K562 (cell line): ENCODE measurements at regions not wholly inside any gene's neighbourhood (a gene's known extent, or its start where the extent isn't known, plus 50 kb on each side); places are given as distances from the start of the nearest gene placed in this dataset.

Experiments used
- ATAC-seq: fragments of 200-7000 bp; cut with Tn5 transposase; 3 replicates; pipeline ENCODE4 v1.9.1; 2020; ENCODE audit warnings: moderate library complexity
- BruUV-seq: library from RNA; stranded (reverse); fragments of 400-500 nt; replicated peaks from 2 replicates; lab custom pipeline; 2021; lab: Mats Ljungman, UMichigan
- CTCF ChIA-PET: fragments of 300-600 bp; formaldehyde crosslinking; extraction: SDS; loops from one replicate; lab custom pipeline; 2021; ENCODE audit warnings: low intra/inter-chr PET ratio; lab: Yijun Ruan, JAX
- POLR2A ChIA-PET: fragments of 300-600, 350-650 bp; sonication (Branson Sonifier 250); formaldehyde crosslinking; extraction: SDS; loops from one replicate; lab custom pipeline; 2021; ENCODE audit warnings: antibody characterized with exemption, inconsistent platforms; lab: Yijun Ruan, JAX
- DNase-seq, 4 experiments: peaks; one replicate each; pipeline versions ENCODE4 v3.0.0 to v3.0.0-alpha.2; 2011 to 2018; ENCODE audit warnings: low spot score in 3 of 4, mixed read lengths in 3 of 4; ENCODE audit errors: extremely low read depth in 1 of 4
- FAIRE-seq: peaks from 2 replicates; lab custom pipeline; 2011; peaks lifted over from hg19 to GRCh38; lab: Jason Lieb, UNC
- H2AFZ ChIP-seq: 2 replicates; pipeline ENCODE4 v1.6.0; 2011; ENCODE audit warnings: low read depth, low read length, control low read depth, inconsistent platforms
- H3K27ac ChIP-seq: fragments of 200-600 bp; 3 replicates; pipeline ENCODE4 v1.8.0; 2011; ENCODE audit warnings: low read depth, mild to moderate bottlenecking, control low read depth, inconsistent platforms, low read length, moderate library complexity, mixed read lengths; ENCODE audit errors: extremely low read depth
- H3K27me3 ChIP-seq, 2 experiments: fragments of 300-600 bp in 1 of 2; 2 replicates in 1 of 2; 3 replicates in 1 of 2; pipeline versions ENCODE4 v1.6.0 to v1.8.0; 2011; ENCODE audit warnings: inconsistent platforms in 2 of 2, low read length in 2 of 2, mild to moderate bottlenecking in 1 of 2, mixed read lengths in 1 of 2, moderate library complexity in 1 of 2; ENCODE audit not compliant: control insufficient read depth in 2 of 2, insufficient read depth in 2 of 2
- H3K36me3 ChIP-seq: fragments of 300-600 bp; 3 replicates; pipeline ENCODE4 v1.8.0; 2011; ENCODE audit warnings: mild to moderate bottlenecking, low read length, inconsistent platforms; ENCODE audit not compliant: control insufficient read depth, insufficient read depth
- H3K4me1 ChIP-seq, 2 experiments: fragments of 200-600 bp in 1 of 2; replicated peaks in 1 of 2; 2 replicates in 1 of 2; 3 replicates in 1 of 2; pipeline versions ENCODE4 v1.5.1 to v1.8.0; 2011; ENCODE audit warnings: inconsistent platforms in 2 of 2, low read length in 2 of 2, mild to moderate bottlenecking in 1 of 2, mixed read lengths in 1 of 2, moderate library complexity in 1 of 2; ENCODE audit not compliant: control insufficient read depth in 2 of 2, insufficient read depth in 2 of 2
- H3K4me2 ChIP-seq: 2 replicates; pipeline ENCODE4 v1.6.1; 2011; ENCODE audit warnings: low read length, control low read depth, inconsistent platforms, mixed read lengths; ENCODE audit not compliant: insufficient read depth
- H3K4me3 ChIP-seq: fragments of 200-600 bp; sonication (generic), shearing (Covaris generic); 2 replicates; pipeline ENCODE4 v1.5.1; 2016; ENCODE audit warnings: control low read depth, inconsistent platforms
- H3K79me2 ChIP-seq: fragments of 200-600 bp; 3 replicates; pipeline ENCODE4 v1.8.0; 2011; ENCODE audit warnings: low read length, inconsistent platforms; ENCODE audit not compliant: control insufficient read depth, insufficient read depth
- H3K9ac ChIP-seq, 2 experiments: 2 replicates each; pipeline versions ENCODE4 v1.6.0 to v1.6.1; 2011; ENCODE audit warnings: low read depth in 2 of 2, low read length in 2 of 2, control low read depth in 1 of 2, inconsistent platforms in 1 of 2, mild to moderate bottlenecking in 1 of 2, mixed read lengths in 1 of 2; ENCODE audit not compliant: insufficient read depth in 1 of 2
- H3K9me1 ChIP-seq: one replicate; pipeline ENCODE4 v1.6.0; 2011; ENCODE audit warnings: inconsistent platforms, mild to moderate bottlenecking, low read length, moderate library complexity; ENCODE audit not compliant: control insufficient read depth, insufficient read depth
- H3K9me3 ChIP-seq: replicated peaks from 2 replicates; pipeline ENCODE4 v1.5.1; 2011; ENCODE audit warnings: low read depth, low read length, inconsistent platforms; ENCODE audit not compliant: control insufficient read depth, insufficient read depth
- H4K20me1 ChIP-seq: replicated peaks from 2 replicates; pipeline ENCODE4 v1.6.1; 2011; ENCODE audit warnings: low read length, inconsistent platforms, mixed read lengths; ENCODE audit not compliant: control insufficient read depth, insufficient read depth
- FOSL1 ChIP-seq: fragments of 200-800 bp; sonication (Bioruptor generic); conservative IDR thresholded peaks from 2 replicates; pipeline ENCODE4 v1.6.1; 2016; ENCODE audit warnings: missing genetic modification characterization, missing compliant biosample characterization
- KLF16 ChIP-seq: IDR thresholded peaks from 2 replicates; pipeline ENCODE4 v1.6.1; 2016; ENCODE audit warnings: antibody characterized with exemption
- MTF1 ChIP-seq: fragments of 250-450 bp; sonication (Bioruptor Pico); IDR thresholded peaks from 2 replicates; pipeline ENCODE4 v1.9.0; 2021; ENCODE audit warnings: moderate library complexity, mild to moderate bottlenecking, inconsistent platforms, borderline replicate concordance
- RBM17 ChIP-seq: fragments of 200-400 bp; formaldehyde crosslinking; IDR thresholded peaks from 2 replicates; pipeline ENCODE4 v1.6.1; 2017; ENCODE audit warnings: low read depth, mild to moderate bottlenecking, low read length, borderline replicate concordance
- TEAD2 ChIP-seq: fragments of 450-650 bp; IDR thresholded peaks from 2 replicates; pipeline ENCODE4 v1.6.1; 2016; ENCODE audit warnings: missing genetic modification characterization, control low read depth, missing compliant biosample characterization
- ZNF24 ChIP-seq: fragments of 450-650 bp; IDR thresholded peaks from 2 replicates; pipeline ENCODE4 v1.6.1; 2016
- ZNF75A ChIP-seq: fragments of 450-650 bp; formaldehyde crosslinking; IDR thresholded peaks from 2 replicates; pipeline ENCODE4 v1.4.0; 2020; ENCODE audit warnings: mild to moderate bottlenecking
- WGBS: fragments of 100-300 bp; shearing (Covaris generic); methylation state at CpG from one replicate; pipeline ENCODE4 v1.1.6; 2016; ENCODE audit warnings: low coverage, mixed read lengths; ENCODE audit not compliant: insufficient coverage; ENCODE audit errors: missing lambda C conversion rate; 5-methylcytosine and 5-hydroxymethylcytosine counted together
- in situ Hi-C: fragments of 300-500 bp; cut with MboI; formaldehyde crosslinking; loops from 4 replicates; pipeline ENCODE4 v1.15.0; 2018; ENCODE audit warnings: inconsistent platforms, mixed read lengths
- intact Hi-C: fragments of 100-400 bp; cut with micrococcal nuclease; formaldehyde crosslinking; loops from 2 replicates; pipeline ENCODE4 v1.14.2; 2022
- TF ChIP-seq, protein P1 (sequence below): fragments of 450-650 bp; IDR thresholded peaks from 2 replicates; pipeline ENCODE4 v1.7.1; 2018; ENCODE audit warnings: mild to moderate bottlenecking, low read depth; ENCODE audit not compliant: partially characterized antibody

DNA sequence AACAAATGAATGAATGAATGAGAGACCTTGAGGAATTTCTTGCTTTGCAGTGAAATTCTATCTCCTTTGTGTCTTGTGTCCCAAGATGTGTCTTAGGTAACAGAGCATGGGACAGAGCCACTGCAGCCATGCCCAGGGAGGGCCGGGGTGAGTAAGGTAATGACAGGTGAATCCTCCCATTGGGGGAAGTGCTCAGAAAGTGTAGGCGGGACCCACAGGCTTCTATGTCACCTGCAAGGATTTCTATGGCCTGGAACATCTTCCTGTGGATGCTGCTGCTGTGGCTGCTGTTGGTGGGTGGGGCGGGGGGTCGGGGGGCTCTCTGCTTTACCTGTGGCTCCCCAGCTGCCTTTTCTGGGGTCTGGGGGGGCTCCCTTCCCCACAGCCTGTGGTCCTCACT, 133.6 kb upstream of the IER5L start:
- 0% methylated on average over 4 of the region's 4 CpGs for WGBS
- Histone ChIP-seq H3K9me3 (no peaks in the 10 kb centered on the region), H3K9ac (no peak overlapping the region), H3K27me3 (peaks cover 11 to 36% of the 10 kb centered on the region in 2 experiments; a peak in 4 of 5 replicates), H3K36me3 (no peaks in the 10 kb centered on the region), H3K4me3 (no peak overlapping the region), H3K79me2 (no peaks in the 10 kb centered on the region), H3K4me1 (peaks cover 0 to 7% of the 10 kb centered on the region in 2 experiments; a peak in 2 of 5 replicates), H3K27ac (no peak overlapping the region), H3K4me2 (no peak overlapping the region), H3K9me1 (no peaks in the 10 kb centered on the region), H2AFZ (no peak overlapping the region), H4K20me1 (no peaks in the 10 kb centered on the region)
- in situ Hi-C loops (no loop called here), intact Hi-C loops (no loop called here)
- no peak for TF ChIP-seq ZNF75A (CRISPR knock-in tag)
- TF ChIP-seq KLF16, result no peak
- TF ChIP-seq, protein P1, sequence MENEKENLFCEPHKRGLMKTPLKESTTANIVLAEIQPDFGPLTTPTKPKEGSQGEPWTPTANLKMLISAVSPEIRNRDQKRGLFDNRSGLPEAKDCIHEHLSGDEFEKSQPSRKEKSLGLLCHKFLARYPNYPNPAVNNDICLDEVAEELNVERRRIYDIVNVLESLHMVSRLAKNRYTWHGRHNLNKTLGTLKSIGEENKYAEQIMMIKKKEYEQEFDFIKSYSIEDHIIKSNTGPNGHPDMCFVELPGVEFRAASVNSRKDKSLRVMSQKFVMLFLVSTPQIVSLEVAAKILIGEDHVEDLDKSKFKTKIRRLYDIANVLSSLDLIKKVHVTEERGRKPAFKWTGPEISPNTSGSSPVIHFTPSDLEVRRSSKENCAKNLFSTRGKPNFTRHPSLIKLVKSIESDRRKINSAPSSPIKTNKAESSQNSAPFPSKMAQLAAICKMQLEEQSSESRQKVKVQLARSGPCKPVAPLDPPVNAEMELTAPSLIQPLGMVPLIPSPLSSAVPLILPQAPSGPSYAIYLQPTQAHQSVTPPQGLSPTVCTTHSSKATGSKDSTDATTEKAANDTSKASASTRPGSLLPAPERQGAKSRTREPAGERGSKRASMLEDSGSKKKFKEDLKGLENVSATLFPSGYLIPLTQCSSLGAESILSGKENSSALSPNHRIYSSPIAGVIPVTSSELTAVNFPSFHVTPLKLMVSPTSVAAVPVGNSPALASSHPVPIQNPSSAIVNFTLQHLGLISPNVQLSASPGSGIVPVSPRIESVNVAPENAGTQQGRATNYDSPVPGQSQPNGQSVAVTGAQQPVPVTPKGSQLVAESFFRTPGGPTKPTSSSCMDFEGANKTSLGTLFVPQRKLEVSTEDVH, result no peak
- no peak for TF ChIP-seq RBM17
- 0 out of 2 replicates have a peak, but pooled peaks have one; percentile 20 for TF ChIP-seq ZNF24
- no peak for TF ChIP-seq FOSL1 (tag)
- no peak for TF ChIP-seq MTF1 (CRISPR knock-in tag)
- TF ChIP-seq TEAD2, result no peak
- ChIA-PET POLR2A (no interaction called here), CTCF (no interaction called here)
- ATAC-seq, result no peak
- no peak for DNase-seq
- BruUV-seq, result no TSS peak
- FAIRE-seq, result no peak
